ENCODE measurements at regions not wholly inside any gene's neighbourhood (a gene's known extent, or its start where the extent isn't known, plus 50 kb on each side); places are given as distances from the start of the nearest gene placed in this dataset.

DNA sequence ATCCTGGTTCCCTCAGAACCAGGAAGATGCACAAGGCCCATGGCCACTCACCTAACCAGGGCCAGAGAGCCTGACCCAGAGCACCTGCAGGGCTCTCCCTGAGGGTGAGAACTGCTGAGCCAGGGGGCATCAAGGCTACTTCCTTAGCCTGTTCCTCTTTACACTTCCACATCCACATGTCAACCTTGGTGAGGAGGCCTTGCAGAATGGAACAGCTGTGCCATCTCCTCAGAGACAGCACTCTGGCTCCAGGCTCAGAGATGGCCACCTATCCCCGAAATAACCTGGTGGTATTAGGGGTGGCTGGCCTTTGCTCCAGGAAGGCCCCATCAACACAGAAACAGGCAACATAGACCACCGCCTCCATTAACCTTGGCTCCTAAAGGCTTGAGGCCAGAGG lies 473.0 kb downstream of the RPS24 start:
- TF ChIP-seq, protein P1, sequence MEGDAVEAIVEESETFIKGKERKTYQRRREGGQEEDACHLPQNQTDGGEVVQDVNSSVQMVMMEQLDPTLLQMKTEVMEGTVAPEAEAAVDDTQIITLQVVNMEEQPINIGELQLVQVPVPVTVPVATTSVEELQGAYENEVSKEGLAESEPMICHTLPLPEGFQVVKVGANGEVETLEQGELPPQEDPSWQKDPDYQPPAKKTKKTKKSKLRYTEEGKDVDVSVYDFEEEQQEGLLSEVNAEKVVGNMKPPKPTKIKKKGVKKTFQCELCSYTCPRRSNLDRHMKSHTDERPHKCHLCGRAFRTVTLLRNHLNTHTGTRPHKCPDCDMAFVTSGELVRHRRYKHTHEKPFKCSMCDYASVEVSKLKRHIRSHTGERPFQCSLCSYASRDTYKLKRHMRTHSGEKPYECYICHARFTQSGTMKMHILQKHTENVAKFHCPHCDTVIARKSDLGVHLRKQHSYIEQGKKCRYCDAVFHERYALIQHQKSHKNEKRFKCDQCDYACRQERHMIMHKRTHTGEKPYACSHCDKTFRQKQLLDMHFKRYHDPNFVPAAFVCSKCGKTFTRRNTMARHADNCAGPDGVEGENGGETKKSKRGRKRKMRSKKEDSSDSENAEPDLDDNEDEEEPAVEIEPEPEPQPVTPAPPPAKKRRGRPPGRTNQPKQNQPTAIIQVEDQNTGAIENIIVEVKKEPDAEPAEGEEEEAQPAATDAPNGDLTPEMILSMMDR (conservative IDR thresholded peaks at IDR 0.05 in 1 of 2, IDR thresholded peaks at IDR 0.05 in 1 of 2; ENCODE audit: extremely low read depth in 1 of 2, insufficient read depth in 1 of 2, low read depth in 1 of 2, low read length in 2 of 2): no peak
- no peak for TF ChIP-seq EZH2 (IDR thresholded peaks at IDR 0.05; ENCODE audit: borderline replicate concordance, low read length)

Measured in mammary epithelial cell (primary cell).